PC-9 (cell line): ENCODE measurements at regions not wholly inside any gene's neighbourhood (a gene's known extent, or its start where the extent isn't known, plus 50 kb on each side); places are given as distances from the start of the nearest gene placed in this dataset.

Experiments
- BruUV-seq: library from RNA; stranded (reverse); fragments of 400-500 nt; replicated peaks from 2 replicates; lab custom pipeline; 2021; lab: Mats Ljungman, UMichigan
- CTCF ChIA-PET: fragments of 300-600 bp; sonication (Branson Sonifier 250); formaldehyde crosslinking; loops from one replicate; lab custom pipeline; 2022; ENCODE audit warnings: antibody characterized with exemption; lab: Charles Lee
- POLR2A ChIA-PET: fragments of 300-600 bp; sonication (Branson Sonifier 250); formaldehyde crosslinking; loops from one replicate; lab custom pipeline; 2022; ENCODE audit warnings: antibody characterized with exemption; ENCODE audit not compliant: unreplicated experiment; lab: Charles Lee
- DNase-seq, 2 experiments: peaks; one replicate each; pipeline versions ENCODE4 v3.0.0 to v3.0.0-alpha.2; 2015 to 2022; ENCODE audit warnings: mixed read lengths in 1 of 2
- H2AFZ ChIP-seq: fragments of 200-600 bp; sonication (generic); 2 replicates; pipeline ENCODE4 v1.8.1; 2017; ENCODE audit warnings: antibody characterized with exemption
- H3F3A ChIP-seq: fragments of 200-600 bp; sonication (generic); 2 replicates; pipeline ENCODE4 v1.8.1; 2017; ENCODE audit warnings: antibody characterized with exemption, mild to moderate bottlenecking, low read depth; ENCODE audit not compliant: insufficient read depth
- H3K27ac ChIP-seq: fragments of 200-600 bp; sonication (generic); 2 replicates; pipeline ENCODE4 v1.6.1; 2016; ENCODE audit warnings: mixed run types
- H3K27me3 ChIP-seq: fragments of 200-600 bp; sonication (generic); 2 replicates; pipeline ENCODE4 v1.6.1; 2016; ENCODE audit warnings: low read depth, mixed run types; ENCODE audit not compliant: insufficient read depth
- H3K36me3 ChIP-seq: fragments of 200-600 bp; sonication (generic); 2 replicates; pipeline ENCODE4 v1.6.1; 2016; ENCODE audit warnings: low read depth, mixed run types
- H3K4me1 ChIP-seq: fragments of 200-600 bp; sonication (generic); replicated peaks from 2 replicates; pipeline ENCODE4 v1.6.1; 2016; ENCODE audit warnings: mixed run types; ENCODE audit not compliant: insufficient read depth
- H3K4me2 ChIP-seq: fragments of 200-600 bp; sonication (generic); 2 replicates; pipeline ENCODE4 v1.6.1; 2017; ENCODE audit warnings: mixed run types
- H3K4me3 ChIP-seq: fragments of 200-600 bp; sonication (generic); 2 replicates; pipeline ENCODE4 v1.6.1; 2016; ENCODE audit warnings: mixed run types
- H3K79me2 ChIP-seq: fragments of 200-600 bp; sonication (generic); 2 replicates; pipeline ENCODE4 v1.6.1; 2017; ENCODE audit warnings: low read depth, mixed run types
- H3K9me2 ChIP-seq: fragments of 200-600 bp; sonication (generic); 2 replicates; pipeline ENCODE4 v1.8.1; 2017; ENCODE audit warnings: mild to moderate bottlenecking; ENCODE audit not compliant: insufficient read depth
- H3K9me3 ChIP-seq: fragments of 200-600 bp; sonication (generic); 2 replicates; pipeline ENCODE4 v1.8.1; 2016; ENCODE audit warnings: low read depth; ENCODE audit not compliant: insufficient read depth
- H4K20me1 ChIP-seq: fragments of 200-600 bp; sonication (generic); 2 replicates; pipeline ENCODE4 v1.8.1; 2017; ENCODE audit not compliant: insufficient read depth
- EZH2 ChIP-seq: fragments of 200-600 bp; sonication (generic); IDR thresholded peaks from 2 replicates; pipeline ENCODE4 v1.8.0; 2017; ENCODE audit warnings: antibody characterized with exemption, low read depth
- intact Hi-C: fragments of 100-400 bp; cut with micrococcal nuclease; formaldehyde crosslinking; loops from one replicate; pipeline ENCODE4 v1.10.0; 2022; ENCODE audit not compliant: unreplicated experiment
- TF ChIP-seq, protein P1 (sequence below): fragments of 200-600 bp; sonication (generic); conservative IDR thresholded peaks from 2 replicates; pipeline ENCODE4 v1.6.1; 2017; ENCODE audit warnings: mixed run types, antibody characterized with exemption, mild to moderate bottlenecking, moderate library complexity

GRCh38 chr10:128661404-128662197, 535.4 kb upstream of the MKI67 start:
- H3F3A ChIP-seq = no peaks in the 10 kb centered on the region
- no peak for DNase-seq
- CTCF ChIA-PET = no interaction called here
- H3K4me1 ChIP-seq = no peaks in the 10 kb centered on the region
- POLR2A ChIA-PET = no interaction called here
- H4K20me1 ChIP-seq = no peaks in the 10 kb centered on the region
- no peaks in the 10 kb centered on the region for H3K79me2 ChIP-seq
- H3K4me2 ChIP-seq = no peak overlapping the region
- intact Hi-C loops = no loop called here
- no peak overlapping the region for H3K27ac ChIP-seq
- H3K36me3 ChIP-seq = no peaks in the 10 kb centered on the region
- H3K4me3 ChIP-seq = no peak overlapping the region
- no peaks in the 10 kb centered on the region for H3K9me3 ChIP-seq
- no peaks in the 10 kb centered on the region for H3K9me2 ChIP-seq
- TF ChIP-seq, protein P1, sequence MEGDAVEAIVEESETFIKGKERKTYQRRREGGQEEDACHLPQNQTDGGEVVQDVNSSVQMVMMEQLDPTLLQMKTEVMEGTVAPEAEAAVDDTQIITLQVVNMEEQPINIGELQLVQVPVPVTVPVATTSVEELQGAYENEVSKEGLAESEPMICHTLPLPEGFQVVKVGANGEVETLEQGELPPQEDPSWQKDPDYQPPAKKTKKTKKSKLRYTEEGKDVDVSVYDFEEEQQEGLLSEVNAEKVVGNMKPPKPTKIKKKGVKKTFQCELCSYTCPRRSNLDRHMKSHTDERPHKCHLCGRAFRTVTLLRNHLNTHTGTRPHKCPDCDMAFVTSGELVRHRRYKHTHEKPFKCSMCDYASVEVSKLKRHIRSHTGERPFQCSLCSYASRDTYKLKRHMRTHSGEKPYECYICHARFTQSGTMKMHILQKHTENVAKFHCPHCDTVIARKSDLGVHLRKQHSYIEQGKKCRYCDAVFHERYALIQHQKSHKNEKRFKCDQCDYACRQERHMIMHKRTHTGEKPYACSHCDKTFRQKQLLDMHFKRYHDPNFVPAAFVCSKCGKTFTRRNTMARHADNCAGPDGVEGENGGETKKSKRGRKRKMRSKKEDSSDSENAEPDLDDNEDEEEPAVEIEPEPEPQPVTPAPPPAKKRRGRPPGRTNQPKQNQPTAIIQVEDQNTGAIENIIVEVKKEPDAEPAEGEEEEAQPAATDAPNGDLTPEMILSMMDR = no peak
- TF ChIP-seq EZH2 = no peak
- H2AFZ ChIP-seq = no peak overlapping the region
- no peaks in the 10 kb centered on the region for H3K27me3 ChIP-seq
- BruUV-seq = no TSS peak

- no TSS peak for BruUV-seq
These were observed 536.3 kb upstream of the MKI67 start for GRCh38 chr10:128662520-128662919.

GRCh38 chr10:128664729-128665128, 538.5 kb upstream of the MKI67 start:
- Histone ChIP-seq H3K36me3 (no peaks in the 10 kb centered on the region), H3K4me2 (no peak overlapping the region), H3K4me1 (no peaks in the 10 kb centered on the region), H4K20me1 (no peaks in the 10 kb centered on the region), H3K9me2 (no peaks in the 10 kb centered on the region), H3F3A (no peaks in the 10 kb centered on the region), H2AFZ (no peak overlapping the region), H3K4me3 (no peak overlapping the region), H3K9me3 (no peaks in the 10 kb centered on the region), H3K79me2 (no peaks in the 10 kb centered on the region), H3K27ac (no peak overlapping the region), H3K27me3 (no peaks in the 10 kb centered on the region)
- POLR2A ChIA-PET = no interaction called here
- no peak for TF ChIP-seq EZH2
- TF ChIP-seq, protein P1 = no peak
- BruUV-seq = no TSS peak
- intact Hi-C loops = no loop called here
- CTCF ChIA-PET = interaction anchor here (0.7 kb wide), 1 partner anchor 390 kb away, joined by 4 read pairs; no protein-coding TSS in a partner anchor
- DNase-seq = no peak

More at GRCh38 chr10:128662520-128662919, 536.3 kb upstream of the MKI67 start:
- no peak for DNase-seq
- no peak overlapping the region for H2AFZ ChIP-seq
- no peaks in the 10 kb centered on the region for H3F3A ChIP-seq
- no peaks in the 10 kb centered on the region for H4K20me1 ChIP-seq
- no peak overlapping the region for H3K4me3 ChIP-seq
- TF ChIP-seq EZH2 = no peak
- TF ChIP-seq, protein P1 = no peak
- H3K79me2 ChIP-seq = no peaks in the 10 kb centered on the region
- no peaks in the 10 kb centered on the region for H3K27me3 ChIP-seq
- CTCF ChIA-PET = no interaction called here
- H3K9me2 ChIP-seq = no peaks in the 10 kb centered on the region
- no peak overlapping the region for H3K4me2 ChIP-seq
- no peaks in the 10 kb centered on the region for H3K4me1 ChIP-seq
- intact Hi-C loops = no loop called here
- no peaks in the 10 kb centered on the region for H3K36me3 ChIP-seq
- H3K27ac ChIP-seq = no peak overlapping the region
- H3K9me3 ChIP-seq = no peaks in the 10 kb centered on the region
- POLR2A ChIA-PET = no interaction called here
